ENCODE measurements at regions not wholly inside any gene's neighbourhood (a gene's known extent, or its start where the extent isn't known, plus 50 kb on each side); places are given as distances from the start of the nearest gene placed in this dataset.

DNA sequence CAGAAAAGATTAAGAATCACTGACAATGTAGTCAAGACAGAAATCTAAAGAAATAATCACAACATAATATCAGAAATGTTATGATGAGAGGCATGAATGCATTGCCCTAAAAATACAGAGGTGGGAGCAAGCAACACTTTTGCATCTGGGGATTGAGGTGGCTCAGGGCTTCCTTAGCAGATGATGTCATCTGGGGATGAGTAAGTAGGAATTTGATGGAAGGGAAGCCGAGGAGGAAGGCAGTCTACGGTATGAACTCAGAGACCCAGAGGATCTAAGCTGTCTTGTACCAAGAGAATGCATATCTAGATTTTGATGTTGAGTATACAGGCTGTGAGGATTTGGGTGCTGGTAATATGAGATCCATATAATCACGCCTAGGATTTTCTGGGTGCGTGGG, 193.0 kb upstream of the SNX19 start:
- H3K36me3 ChIP-seq, result no peaks in the 10 kb centered on the region
- H3K4me1 ChIP-seq (replicated peaks), result peaks cover 16% of the 10 kb centered on the region
- no peaks in the 10 kb centered on the region for H3K9me3 ChIP-seq (replicated peaks)
- peak overlapping the region; percentile 86 for H3K27ac ChIP-seq
- DNase-seq (ENCODE audit: low read depth in 1 of 2, low spot score in 2 of 2), result peak in 1 of 2 experiments; percentile 31
- no peak overlapping the region for H3K4me3 ChIP-seq
- H3K27me3 ChIP-seq (replicated peaks), result no peaks in the 10 kb centered on the region

DNA sequence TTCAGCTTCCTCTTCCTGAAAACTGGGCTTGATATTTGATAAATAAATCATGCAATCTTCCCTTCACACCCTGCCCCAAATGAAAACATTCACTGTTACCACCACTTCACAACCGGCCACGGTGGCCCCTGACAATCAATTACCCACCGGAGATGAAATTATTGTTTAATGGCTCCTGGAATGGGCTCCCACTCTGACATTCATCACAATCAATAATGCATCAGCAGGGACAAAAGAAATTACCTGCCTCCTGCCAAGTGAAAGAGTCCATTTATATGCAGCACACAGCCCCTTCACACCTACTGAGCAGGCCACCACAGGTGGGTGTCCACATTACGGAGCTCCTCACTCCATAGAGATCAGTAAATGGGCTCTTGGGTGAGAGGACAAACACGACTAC, 193.5 kb upstream of the SNX19 start:
- peak overlapping the region; percentile 86 for H3K27ac ChIP-seq
- no peaks in the 10 kb centered on the region for H3K36me3 ChIP-seq
- H3K9me3 ChIP-seq (replicated peaks), result no peaks in the 10 kb centered on the region
- peaks cover 16% of the 10 kb centered on the region for H3K4me1 ChIP-seq (replicated peaks)
- H3K27me3 ChIP-seq (replicated peaks), result no peaks in the 10 kb centered on the region
- no peak for DNase-seq (ENCODE audit: low read depth in 1 of 2, low spot score in 2 of 2)
- no peak overlapping the region for H3K4me3 ChIP-seq

GRCh38 chr11:131111775-131112174, 195.5 kb upstream of the SNX19 start:
- no peak overlapping the region for H3K4me3 ChIP-seq
- H3K9me3 ChIP-seq (replicated peaks), result no peaks in the 10 kb centered on the region
- DNase-seq (ENCODE audit: low read depth in 1 of 2, low spot score in 2 of 2), result no peak
- H3K27ac ChIP-seq, result no peak overlapping the region
- H3K36me3 ChIP-seq, result no peaks in the 10 kb centered on the region
- H3K27me3 ChIP-seq (replicated peaks), result no peaks in the 10 kb centered on the region
- H3K4me1 ChIP-seq (replicated peaks), result peaks cover 16% of the 10 kb centered on the region

GRCh38 chr11:131118247-131118646, 202.0 kb upstream of the SNX19 start:
- H3K9me3 ChIP-seq (replicated peaks), result no peaks in the 10 kb centered on the region
- H3K4me1 ChIP-seq (replicated peaks), result no peaks in the 10 kb centered on the region
- no peak for DNase-seq (ENCODE audit: low read depth in 1 of 2, low spot score in 2 of 2)
- no peaks in the 10 kb centered on the region for H3K27me3 ChIP-seq (replicated peaks)
- H3K36me3 ChIP-seq, result no peaks in the 10 kb centered on the region
- no peak overlapping the region for H3K27ac ChIP-seq
- H3K4me3 ChIP-seq, result no peak overlapping the region

DNA sequence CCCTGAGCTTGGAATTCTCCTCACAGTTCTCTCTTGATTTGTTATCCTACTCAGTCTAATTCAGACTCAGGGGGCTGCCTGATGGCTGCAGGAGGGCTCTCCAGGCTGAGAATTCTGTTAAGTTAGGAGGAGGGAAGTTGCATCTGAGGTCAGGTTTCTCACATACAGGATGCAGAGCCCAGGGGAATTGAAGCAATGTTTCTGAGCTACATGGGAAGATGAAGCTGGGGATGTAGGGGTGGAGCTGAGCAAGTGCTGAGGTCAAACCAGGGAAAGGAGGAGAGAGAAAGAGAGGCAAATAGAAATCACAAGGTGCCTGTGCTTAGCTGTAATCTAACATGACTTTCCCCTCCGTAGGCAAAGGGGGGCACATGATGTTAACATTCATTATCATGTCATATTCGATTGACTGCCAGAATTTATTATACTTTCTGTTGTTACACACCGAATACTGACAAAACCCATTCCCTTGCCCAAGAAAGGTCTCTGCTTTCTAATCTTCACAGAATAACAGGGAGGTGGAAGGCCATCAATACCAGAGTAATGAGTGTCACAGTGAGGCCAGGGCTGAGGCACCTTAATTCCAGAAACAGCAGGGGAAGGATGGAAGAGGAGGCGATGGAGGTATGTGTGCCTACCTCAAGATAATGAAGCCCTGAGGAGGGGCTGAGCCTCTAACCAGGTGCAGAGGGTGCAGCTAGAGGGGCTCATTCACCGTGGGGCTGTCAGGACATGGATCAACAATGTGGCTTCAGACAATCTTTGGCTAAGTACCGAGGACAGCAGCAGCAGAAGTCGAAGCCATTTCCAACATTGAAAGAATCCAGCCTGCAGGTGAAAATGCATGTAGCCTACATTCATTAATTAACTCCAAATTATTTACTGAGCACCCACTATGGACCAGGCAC, 205.4 kb upstream of the SNX19 start:
- DNase-seq (ENCODE audit: low read depth in 1 of 2, low spot score in 2 of 2), result no peak
- Histone ChIP-seq H3K36me3 (no peaks in the 10 kb centered on the region), H3K4me3 (no peak overlapping the region), H3K27ac (no peak overlapping the region), H3K9me3 (replicated peaks) (no peaks in the 10 kb centered on the region), H3K27me3 (replicated peaks) (no peaks in the 10 kb centered on the region), H3K4me1 (replicated peaks) (no peaks in the 10 kb centered on the region)

- no peaks in the 10 kb centered on the region for H3K36me3 ChIP-seq
- no peaks in the 10 kb centered on the region for H3K9me3 ChIP-seq (replicated peaks)
- H3K27ac ChIP-seq, result no peak overlapping the region
- H3K4me1 ChIP-seq (replicated peaks), result no peaks in the 10 kb centered on the region
- H3K4me3 ChIP-seq, result no peak overlapping the region
- H3K27me3 ChIP-seq (replicated peaks), result no peaks in the 10 kb centered on the region
- DNase-seq (ENCODE audit: low read depth in 1 of 2, low spot score in 2 of 2), result no peak
Observed at GRCh38 chr11:131122448-131122847, 206.2 kb upstream of the SNX19 start.

- Histone ChIP-seq H3K27me3 (replicated peaks) (no peaks in the 10 kb centered on the region), H3K27ac (no peak overlapping the region), H3K4me3 (no peak overlapping the region), H3K4me1 (replicated peaks) (no peaks in the 10 kb centered on the region), H3K9me3 (replicated peaks) (no peaks in the 10 kb centered on the region), H3K36me3 (no peaks in the 10 kb centered on the region)
- no peak for DNase-seq (ENCODE audit: low read depth in 1 of 2, low spot score in 2 of 2)
Observed at GRCh38 chr11:131129474-131129873, 213.2 kb upstream of the SNX19 start.

GRCh38 chr11:131135611-131136010, 219.3 kb upstream of the SNX19 start:
- DNase-seq (ENCODE audit: low read depth in 1 of 2, low spot score in 2 of 2), result no peak
- H3K27ac ChIP-seq, result no peak overlapping the region
- H3K27me3 ChIP-seq (replicated peaks), result no peaks in the 10 kb centered on the region
- no peaks in the 10 kb centered on the region for H3K36me3 ChIP-seq
- no peaks in the 10 kb centered on the region for H3K4me1 ChIP-seq (replicated peaks)
- H3K4me3 ChIP-seq, result no peak overlapping the region
- H3K9me3 ChIP-seq (replicated peaks), result no peaks in the 10 kb centered on the region

- Histone ChIP-seq H3K27me3 (replicated peaks) (no peaks in the 10 kb centered on the region), H3K4me3 (no peak overlapping the region), H3K27ac (no peak overlapping the region), H3K36me3 (no peaks in the 10 kb centered on the region), H3K9me3 (replicated peaks) (no peaks in the 10 kb centered on the region), H3K4me1 (replicated peaks) (no peaks in the 10 kb centered on the region)
- DNase-seq (ENCODE audit: low read depth in 1 of 2, low spot score in 2 of 2), result no peak
Observed at GRCh38 chr11:131136486-131136885, 220.2 kb upstream of the SNX19 start.

DNA sequence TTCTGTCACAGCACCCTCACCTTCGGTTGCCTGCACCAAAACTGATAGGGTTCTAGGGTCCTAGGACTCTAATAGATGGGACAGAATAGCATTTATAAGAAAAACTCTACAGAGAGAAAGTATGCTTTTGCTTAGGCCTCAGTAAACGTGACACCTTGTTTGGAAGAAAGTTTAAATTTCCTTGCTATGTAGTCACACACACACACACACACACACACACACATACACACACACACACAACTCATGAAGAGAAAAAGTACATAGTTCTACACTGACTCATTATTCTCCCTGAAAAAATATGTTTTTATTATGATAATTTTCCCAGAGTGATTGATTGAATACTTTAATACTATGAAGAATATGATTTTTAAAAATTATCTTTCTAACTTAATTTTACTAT, 220.8 kb upstream of the SNX19 start:
- no peak for DNase-seq (ENCODE audit: low read depth in 1 of 2, low spot score in 2 of 2)
- Histone ChIP-seq H3K27ac (no peak overlapping the region), H3K4me1 (replicated peaks) (no peaks in the 10 kb centered on the region)

DNA sequence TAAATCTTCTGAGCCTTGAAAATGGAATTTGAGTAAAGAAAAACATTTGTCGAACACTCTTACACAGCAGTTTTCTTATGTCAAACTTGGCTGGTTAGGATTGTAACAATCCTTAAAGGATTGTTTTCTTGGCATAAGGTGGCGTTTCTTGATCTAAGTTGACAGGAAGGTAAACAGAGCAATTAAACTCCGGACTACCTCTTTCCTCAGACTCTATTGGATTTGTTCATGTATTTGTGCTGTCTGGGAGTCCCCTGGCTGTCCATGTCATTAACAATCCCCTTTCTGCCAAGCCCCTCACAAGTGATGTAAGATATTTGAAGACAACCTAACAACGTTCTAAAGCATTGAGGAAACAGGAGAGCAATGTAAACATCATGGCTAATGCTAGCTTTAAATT, 222.5 kb upstream of the SNX19 start:
- no peak overlapping the region for H3K27ac ChIP-seq
- H3K4me3 ChIP-seq, result no peak overlapping the region
- H3K27me3 ChIP-seq (replicated peaks), result no peaks in the 10 kb centered on the region
- no peaks in the 10 kb centered on the region for H3K9me3 ChIP-seq (replicated peaks)
- H3K36me3 ChIP-seq, result no peaks in the 10 kb centered on the region
- H3K4me1 ChIP-seq (replicated peaks), result no peaks in the 10 kb centered on the region
- no peak for DNase-seq (ENCODE audit: low read depth in 1 of 2, low spot score in 2 of 2)

More for the DNA sequence above, 220.8 kb upstream of the SNX19 start:
- Histone ChIP-seq H3K9me3 (replicated peaks) (no peaks in the 10 kb centered on the region), H3K27me3 (replicated peaks) (no peaks in the 10 kb centered on the region), H3K36me3 (no peaks in the 10 kb centered on the region), H3K4me3 (no peak overlapping the region)

- no peak for DNase-seq (ENCODE audit: low read depth in 1 of 2, low spot score in 2 of 2)
- H3K4me1 ChIP-seq (replicated peaks), result no peaks in the 10 kb centered on the region
- no peak overlapping the region for H3K27ac ChIP-seq
- H3K27me3 ChIP-seq (replicated peaks), result no peaks in the 10 kb centered on the region
- H3K9me3 ChIP-seq (replicated peaks), result no peaks in the 10 kb centered on the region
- H3K36me3 ChIP-seq, result no peaks in the 10 kb centered on the region
- H3K4me3 ChIP-seq, result no peak overlapping the region
Observed at GRCh38 chr11:131145791-131146190, 224.6 kb upstream of the NTM start.

DNA sequence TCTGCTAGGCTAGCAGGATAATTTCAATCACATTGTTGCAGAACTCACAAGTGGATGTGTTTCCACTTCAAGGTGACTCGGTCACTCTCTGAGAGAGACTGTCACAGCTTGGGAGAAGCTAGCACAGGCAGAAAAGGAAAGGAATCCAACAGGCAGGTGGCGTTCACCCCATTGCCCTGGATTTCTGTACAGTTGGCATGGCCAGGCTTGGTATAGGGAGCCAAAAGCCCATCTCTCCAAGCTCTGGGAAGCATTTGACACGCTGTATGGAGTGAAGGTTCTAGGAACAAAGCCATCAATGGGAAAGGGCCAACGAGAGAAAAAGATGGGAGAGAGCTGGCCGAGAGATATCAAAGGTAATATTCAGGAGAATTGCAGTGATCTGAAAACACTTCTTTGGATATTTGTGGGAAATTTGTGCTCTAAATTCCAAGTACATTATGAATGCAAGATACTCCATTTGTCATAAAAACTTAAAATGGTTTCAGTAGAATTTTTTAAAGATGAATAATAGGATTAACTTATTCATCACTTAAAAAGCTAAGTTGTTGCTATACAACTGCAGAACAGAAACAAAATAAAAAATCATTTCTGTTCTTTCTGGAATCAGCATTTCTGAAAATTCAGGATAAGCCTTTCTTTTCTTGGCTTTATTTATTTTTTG, 223.5 kb upstream of the NTM start:
- no peaks in the 10 kb centered on the region for H3K4me1 ChIP-seq (replicated peaks)
- no peaks in the 10 kb centered on the region for H3K36me3 ChIP-seq
- no peak for DNase-seq (ENCODE audit: low read depth in 1 of 2, low spot score in 2 of 2)
- H3K27me3 ChIP-seq (replicated peaks), result no peaks in the 10 kb centered on the region
- no peak overlapping the region for H3K4me3 ChIP-seq
- no peak overlapping the region for H3K27ac ChIP-seq
- no peaks in the 10 kb centered on the region for H3K9me3 ChIP-seq (replicated peaks)

- Histone ChIP-seq H3K4me3 (no peak overlapping the region), H3K9me3 (replicated peaks) (no peaks in the 10 kb centered on the region), H3K36me3 (no peaks in the 10 kb centered on the region), H3K27me3 (replicated peaks) (no peaks in the 10 kb centered on the region), H3K27ac (no peak overlapping the region), H3K4me1 (replicated peaks) (no peaks in the 10 kb centered on the region)
- DNase-seq (ENCODE audit: low read depth in 1 of 2, low spot score in 2 of 2), result no peak
Observed at GRCh38 chr11:131154351-131154750, 216.1 kb upstream of the NTM start.

Data from SJSA1 (cell line).